IPS-18a (cell line): ENCODE measurements at regions not wholly inside any gene's neighbourhood (a gene's known extent, or its start where the extent isn't known, plus 50 kb on each side); places are given as distances from the start of the nearest gene placed in this dataset.
A peak's percentile ranks its signal among the peaks of the same experiment; 100 is the strongest.

ENCODE experiments used
- H3K27ac ChIP-seq: one replicate; pipeline ENCODE4 v1.5.1; 2013; ENCODE audit warnings: low read length
- H3K27me3 ChIP-seq: one replicate; pipeline ENCODE4 v1.6.1; 2013; ENCODE audit warnings: mild to moderate bottlenecking, low read length; ENCODE audit not compliant: control insufficient read depth, insufficient read depth
- H3K36me3 ChIP-seq: one replicate; pipeline ENCODE4 v1.6.1; 2013; ENCODE audit warnings: low read depth, low read length; ENCODE audit not compliant: control insufficient read depth
- H3K4me1 ChIP-seq: one replicate; pipeline ENCODE4 v1.6.1; 2013; ENCODE audit warnings: low read depth, low read length; ENCODE audit not compliant: control insufficient read depth
- H3K4me3 ChIP-seq: one replicate; pipeline ENCODE4 v1.5.1; 2013; ENCODE audit warnings: low read length
- H3K9ac ChIP-seq: one replicate; pipeline ENCODE4 v1.6.1; 2013; ENCODE audit warnings: mild to moderate bottlenecking, low read length, moderate library complexity
- H3K9me3 ChIP-seq: one replicate; pipeline ENCODE4 v1.6.1; 2013; ENCODE audit warnings: low read depth, low read length; ENCODE audit not compliant: control insufficient read depth

GRCh38 chr1:238254935-238255334, 364.2 kb upstream of the ZP4 start:
- Histone ChIP-seq H3K27ac (no peak overlapping the region), H3K4me1 (peaks cover 23% of the 10 kb centered on the region), H3K9me3 (no peaks in the 10 kb centered on the region), H3K27me3 (no peaks in the 10 kb centered on the region), H3K9ac (no peak overlapping the region), H3K36me3 (no peaks in the 10 kb centered on the region), H3K4me3 (peak overlapping the region; percentile 16)

- Histone ChIP-seq H3K27me3 (no peaks in the 10 kb centered on the region), H3K4me1 (peaks cover 23% of the 10 kb centered on the region), H3K9me3 (no peaks in the 10 kb centered on the region), H3K9ac (no peak overlapping the region), H3K27ac (no peak overlapping the region), H3K36me3 (no peaks in the 10 kb centered on the region), H3K4me3 (no peak overlapping the region)
These were observed 361.5 kb upstream of the ZP4 start for GRCh38 chr1:238252033-238252802.

GRCh38 chr1:238248356-238248755, 357.6 kb upstream of the ZP4 start:
- no peak overlapping the region for H3K4me3 ChIP-seq
- no peaks in the 10 kb centered on the region for H3K36me3 ChIP-seq
- H3K4me1 ChIP-seq, result peaks cover 6% of the 10 kb centered on the region
- H3K9ac ChIP-seq, result no peak overlapping the region
- no peaks in the 10 kb centered on the region for H3K9me3 ChIP-seq
- H3K27ac ChIP-seq, result no peak overlapping the region
- no peaks in the 10 kb centered on the region for H3K27me3 ChIP-seq

GRCh38 chr1:238242181-238242580, 351.5 kb upstream of the ZP4 start:
- no peak overlapping the region for H3K4me3 ChIP-seq

GRCh38 chr1:238241607-238242006, 350.9 kb upstream of the ZP4 start:
- Histone ChIP-seq H3K9ac (no peak overlapping the region), H3K27ac (no peak overlapping the region), H3K27me3 (no peaks in the 10 kb centered on the region), H3K4me3 (no peak overlapping the region), H3K4me1 (no peaks in the 10 kb centered on the region), H3K36me3 (no peaks in the 10 kb centered on the region), H3K9me3 (no peaks in the 10 kb centered on the region)

More at GRCh38 chr1:238242181-238242580, 351.5 kb upstream of the ZP4 start:
- H3K9ac ChIP-seq, result no peak overlapping the region
- no peaks in the 10 kb centered on the region for H3K4me1 ChIP-seq
- H3K36me3 ChIP-seq, result no peaks in the 10 kb centered on the region
- H3K27ac ChIP-seq, result no peak overlapping the region
- H3K9me3 ChIP-seq, result no peaks in the 10 kb centered on the region
- no peaks in the 10 kb centered on the region for H3K27me3 ChIP-seq

- no peak overlapping the region for H3K9ac ChIP-seq
- H3K36me3 ChIP-seq, result no peaks in the 10 kb centered on the region
These were observed 348.6 kb upstream of the ZP4 start for GRCh38 chr1:238239343-238239742.

GRCh38 chr1:238233966-238234365, 343.2 kb upstream of the ZP4 start:
- Histone ChIP-seq H3K36me3 (no peaks in the 10 kb centered on the region), H3K27me3 (no peaks in the 10 kb centered on the region), H3K9me3 (no peaks in the 10 kb centered on the region), H3K4me3 (no peak overlapping the region), H3K27ac (no peak overlapping the region), H3K9ac (no peak overlapping the region), H3K4me1 (no peaks in the 10 kb centered on the region)

More at GRCh38 chr1:238239343-238239742, 348.6 kb upstream of the ZP4 start:
- H3K4me3 ChIP-seq, result no peak overlapping the region
- H3K4me1 ChIP-seq, result no peaks in the 10 kb centered on the region
- no peaks in the 10 kb centered on the region for H3K27me3 ChIP-seq
- H3K27ac ChIP-seq, result no peak overlapping the region
- no peaks in the 10 kb centered on the region for H3K9me3 ChIP-seq

GRCh38 chr1:238232084-238232710, 341.5 kb upstream of the ZP4 start:
- Histone ChIP-seq H3K4me3 (no peak overlapping the region), H3K4me1 (no peaks in the 10 kb centered on the region), H3K27me3 (no peaks in the 10 kb centered on the region), H3K36me3 (no peaks in the 10 kb centered on the region), H3K27ac (no peak overlapping the region), H3K9me3 (no peaks in the 10 kb centered on the region), H3K9ac (no peak overlapping the region)

- Histone ChIP-seq H3K27me3 (no peaks in the 10 kb centered on the region), H3K4me3 (no peak overlapping the region), H3K4me1 (no peaks in the 10 kb centered on the region), H3K9me3 (no peaks in the 10 kb centered on the region), H3K27ac (no peak overlapping the region), H3K9ac (no peak overlapping the region), H3K36me3 (no peaks in the 10 kb centered on the region)
These were observed 336.1 kb upstream of the ZP4 start for GRCh38 chr1:238226810-238227209.

GRCh38 chr1:238223076-238223640, 332.4 kb upstream of the ZP4 start:
- H3K9ac ChIP-seq, result no peak overlapping the region
- H3K4me1 ChIP-seq, result no peaks in the 10 kb centered on the region
- no peak overlapping the region for H3K4me3 ChIP-seq
- H3K27ac ChIP-seq, result no peak overlapping the region
- H3K27me3 ChIP-seq, result no peaks in the 10 kb centered on the region
- no peaks in the 10 kb centered on the region for H3K9me3 ChIP-seq
- H3K36me3 ChIP-seq, result no peaks in the 10 kb centered on the region

GRCh38 chr1:238221738-238222137, 331.0 kb upstream of the ZP4 start:
- Histone ChIP-seq H3K4me3 (no peak overlapping the region), H3K9me3 (no peaks in the 10 kb centered on the region), H3K4me1 (no peaks in the 10 kb centered on the region), H3K27me3 (no peaks in the 10 kb centered on the region), H3K9ac (no peak overlapping the region), H3K27ac (no peak overlapping the region), H3K36me3 (no peaks in the 10 kb centered on the region)
